ENCODE measurements at regions not wholly inside any gene's neighbourhood (a gene's known extent, or its start where the extent isn't known, plus 50 kb on each side); places are given as distances from the start of the nearest gene placed in this dataset.

GRCh38 chr4:140211693-140212092 lies 57.7 kb upstream of the MAML3 start:
- ATAC-seq: no peak

- no peak for ATAC-seq
Measured at GRCh38 chr4:140211161-140211560, 57.2 kb upstream of the MAML3 start.

GRCh38 chr4:140208921-140209320 lies 54.9 kb upstream of the MAML3 start:
- ATAC-seq: no peak
